ENCODE measurements at regions not wholly inside any gene's neighbourhood (a gene's known extent, or its start where the extent isn't known, plus 50 kb on each side); places are given as distances from the start of the nearest gene placed in this dataset.

DNA sequence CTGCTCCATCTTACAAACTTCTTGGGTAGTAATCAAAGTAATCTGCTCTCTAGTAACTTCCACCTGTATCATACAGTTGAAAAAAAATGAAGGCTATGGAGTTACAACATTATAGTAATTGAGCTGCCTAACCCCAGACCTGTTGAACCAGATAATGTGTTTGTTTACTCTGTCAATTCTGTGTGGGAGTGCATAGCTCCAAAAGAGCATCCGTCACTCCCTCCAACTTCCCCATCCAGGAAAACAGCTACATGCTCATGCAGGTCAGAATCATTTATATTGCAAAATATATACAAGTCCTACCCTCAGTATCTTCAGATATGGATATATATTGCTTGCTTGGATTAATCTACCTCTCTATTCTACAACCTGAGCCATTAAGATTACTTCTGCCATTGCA is 244.0 kb upstream of the ANO5 start:
- Histone ChIP-seq H3K27me3 (ENCODE audit: control insufficient read depth, low read length) (no peaks in the 10 kb centered on the region), H3K4me1 (ENCODE audit: control insufficient read depth, low read length) (no peaks in the 10 kb centered on the region), H3K27ac (ENCODE audit: low read depth, low read length) (no peak overlapping the region), H3K36me3 (ENCODE audit: control insufficient read depth, low read length) (no peaks in the 10 kb centered on the region), H3F3A (ENCODE audit: control insufficient read depth, insufficient read depth) (no peaks in the 10 kb centered on the region), H3K9me2 (replicated peaks; ENCODE audit: control insufficient read depth, low read length) (no peaks in the 10 kb centered on the region), H4K20me1 (ENCODE audit: control insufficient read depth, insufficient read depth, low read depth, low read length) (no peaks in the 10 kb centered on the region), H3K9me3 (ENCODE audit: control insufficient read depth, insufficient read depth, low read length) (no peaks in the 10 kb centered on the region; the same call in 1 of the 2 replicates), H3K4me2 (ENCODE audit: low read length) (no peak overlapping the region), H3K79me2 (ENCODE audit: control insufficient read depth, low read length) (no peaks in the 10 kb centered on the region), H3K4me3 (ENCODE audit: low read length) (no peak overlapping the region)
- TF ChIP-seq CTCF (IDR thresholded peaks at IDR 0.05; ENCODE audit: low read depth, low read length, poor library complexity, severe bottlenecking) = no peak
- TF ChIP-seq EZH2phosphoT487 (IDR thresholded peaks at IDR 0.05; ENCODE audit: borderline replicate concordance, low read length) = no peak

- Histone ChIP-seq H3K27me3 (ENCODE audit: control insufficient read depth, low read length) (no peaks in the 10 kb centered on the region), H3K79me2 (ENCODE audit: control insufficient read depth, low read length) (no peaks in the 10 kb centered on the region), H3K9me3 (ENCODE audit: control insufficient read depth, insufficient read depth, low read length) (no peaks in the 10 kb centered on the region; the same call in 1 of the 2 replicates), H3K36me3 (ENCODE audit: control insufficient read depth, low read length) (no peaks in the 10 kb centered on the region), H3K9me2 (replicated peaks; ENCODE audit: control insufficient read depth, low read length) (no peaks in the 10 kb centered on the region), H3F3A (ENCODE audit: control insufficient read depth, insufficient read depth) (no peaks in the 10 kb centered on the region), H3K4me1 (ENCODE audit: control insufficient read depth, low read length) (no peaks in the 10 kb centered on the region), H4K20me1 (ENCODE audit: control insufficient read depth, insufficient read depth, low read depth, low read length) (no peaks in the 10 kb centered on the region), H3K4me2 (ENCODE audit: low read length) (no peak overlapping the region), H3K27ac (ENCODE audit: low read depth, low read length) (no peak overlapping the region), H3K4me3 (ENCODE audit: low read length) (no peak overlapping the region)
- TF ChIP-seq CTCF (IDR thresholded peaks at IDR 0.05; ENCODE audit: low read depth, low read length, poor library complexity, severe bottlenecking) = no peak
- no peak for TF ChIP-seq EZH2phosphoT487 (IDR thresholded peaks at IDR 0.05; ENCODE audit: borderline replicate concordance, low read length)
Measured at GRCh38 chr11:21949763-21950413, 243.0 kb upstream of the ANO5 start.

DNA sequence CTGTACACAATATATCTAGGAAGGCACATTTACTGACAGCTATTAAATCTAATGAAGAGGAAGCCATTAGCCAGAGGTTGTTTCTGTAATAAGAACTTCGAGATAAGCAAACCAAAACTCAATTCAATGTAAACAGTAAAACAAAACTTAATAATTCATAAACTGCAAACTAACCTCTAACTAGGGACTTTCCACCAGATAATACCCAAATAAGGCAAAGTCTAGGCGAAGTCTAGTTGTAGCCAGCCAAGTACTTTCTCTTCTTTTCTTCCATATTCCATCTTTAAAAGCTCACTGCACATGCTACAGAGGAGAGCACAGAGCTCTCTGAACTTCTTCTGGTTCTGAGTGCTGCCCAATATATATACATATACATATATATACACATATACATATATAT is 229.9 kb upstream of the ANO5 start:
- no peaks in the 10 kb centered on the region for H3F3A ChIP-seq (ENCODE audit: control insufficient read depth, insufficient read depth)
- no peak overlapping the region for H3K4me3 ChIP-seq (ENCODE audit: low read length)
- H3K4me2 ChIP-seq (ENCODE audit: low read length) = no peak overlapping the region
- H4K20me1 ChIP-seq (ENCODE audit: control insufficient read depth, insufficient read depth, low read depth, low read length) = no peaks in the 10 kb centered on the region
- no peak overlapping the region for H3K27ac ChIP-seq (ENCODE audit: low read depth, low read length)
- no peaks in the 10 kb centered on the region for H3K79me2 ChIP-seq (ENCODE audit: control insufficient read depth, low read length)
- H3K27me3 ChIP-seq (ENCODE audit: control insufficient read depth, low read length) = no peaks in the 10 kb centered on the region
- TF ChIP-seq EZH2phosphoT487 (IDR thresholded peaks at IDR 0.05; ENCODE audit: borderline replicate concordance, low read length) (no peak), CTCF (IDR thresholded peaks at IDR 0.05; ENCODE audit: low read depth, low read length, poor library complexity, severe bottlenecking) (no peak)
- H3K9me2 ChIP-seq (replicated peaks; ENCODE audit: control insufficient read depth, low read length) = no peaks in the 10 kb centered on the region
- H3K4me1 ChIP-seq (ENCODE audit: control insufficient read depth, low read length) = no peaks in the 10 kb centered on the region
- H3K9me3 ChIP-seq (ENCODE audit: control insufficient read depth, insufficient read depth, low read length) = no peaks in the 10 kb centered on the region
- no peaks in the 10 kb centered on the region for H3K36me3 ChIP-seq (ENCODE audit: control insufficient read depth, low read length)
